Stimulated activated CD4-positive, alpha-beta T cell treated with anti-CD3 and anti-CD28 coated beads, Interleukin-2, amount 100 ng/mL, for 4 hours (primary cell): ENCODE measurements at regions not wholly inside any gene's neighbourhood (a gene's known extent, or its start where the extent isn't known, plus 50 kb on each side); places are given as distances from the start of the nearest gene placed in this dataset.

ENCODE experiments used
- DNase-seq: peaks from one replicate; pipeline ENCODE4 v3.0.0-alpha.2; 2020; ENCODE audit warnings: low read depth

DNA sequence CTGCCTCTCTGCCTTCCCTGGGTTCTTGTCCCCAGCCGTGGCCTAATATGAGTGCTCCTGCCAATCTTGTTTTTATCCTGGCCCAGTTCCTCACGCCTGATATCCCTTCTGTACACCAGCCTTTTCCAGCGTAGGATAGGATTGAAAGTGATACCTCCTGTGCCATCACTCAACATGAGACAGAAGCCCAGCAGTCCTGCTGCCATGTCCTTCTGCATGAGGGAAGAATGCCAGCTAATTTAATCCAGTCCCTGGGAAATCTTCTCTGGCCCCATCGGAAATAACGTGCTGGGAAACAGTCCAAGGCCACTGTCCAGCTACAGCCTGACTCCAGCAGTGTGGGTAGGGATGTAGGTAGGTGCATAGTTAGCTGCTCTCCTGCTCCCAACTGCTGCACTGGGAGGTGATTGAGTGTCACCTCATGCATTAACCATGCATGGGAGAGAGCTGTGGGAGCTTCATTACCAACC, 92.0 kb upstream of the TPM1 start:
- no peak for DNase-seq

DNA sequence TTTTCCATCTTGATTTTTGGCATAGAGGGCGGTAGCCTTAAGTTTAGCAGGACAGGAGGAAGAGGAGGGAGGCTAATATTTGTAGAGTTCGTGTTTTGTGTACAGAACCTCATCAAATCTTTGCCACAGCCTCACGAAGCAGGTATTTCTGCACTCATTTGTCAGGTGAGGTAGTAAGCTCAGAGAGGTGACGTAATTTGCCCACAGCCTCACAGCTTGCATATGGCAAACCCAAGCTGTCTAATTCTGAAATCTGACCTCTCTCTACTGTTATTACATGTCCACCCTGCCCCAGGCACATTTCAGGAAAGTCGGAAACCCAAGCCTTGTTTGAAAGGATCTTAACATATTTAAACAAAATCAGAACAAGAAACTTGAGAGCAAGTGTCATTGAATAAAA, 91.1 kb upstream of the TPM1 start:
- no peak for DNase-seq

DNA sequence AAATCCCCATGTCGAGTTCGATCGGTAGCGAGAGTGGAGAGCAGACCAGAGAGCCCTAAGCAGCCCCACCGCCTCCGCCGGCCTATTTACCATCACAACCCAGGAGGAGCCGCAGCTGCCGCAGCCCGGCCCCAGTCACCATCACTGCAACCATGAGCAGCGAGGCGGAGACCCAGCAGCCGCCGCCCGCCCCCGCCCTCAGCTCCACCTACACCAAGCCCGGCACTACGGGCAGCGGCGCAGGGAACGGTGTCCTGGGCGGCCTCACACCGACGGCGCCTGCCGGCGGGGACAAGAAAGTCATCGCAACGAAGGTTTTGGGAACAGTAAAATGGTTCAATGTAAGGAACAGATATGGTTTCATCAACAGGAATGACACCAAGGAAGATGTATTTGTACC, 89.5 kb upstream of the TPM1 start:
- DNase-seq: no peak

DNA sequence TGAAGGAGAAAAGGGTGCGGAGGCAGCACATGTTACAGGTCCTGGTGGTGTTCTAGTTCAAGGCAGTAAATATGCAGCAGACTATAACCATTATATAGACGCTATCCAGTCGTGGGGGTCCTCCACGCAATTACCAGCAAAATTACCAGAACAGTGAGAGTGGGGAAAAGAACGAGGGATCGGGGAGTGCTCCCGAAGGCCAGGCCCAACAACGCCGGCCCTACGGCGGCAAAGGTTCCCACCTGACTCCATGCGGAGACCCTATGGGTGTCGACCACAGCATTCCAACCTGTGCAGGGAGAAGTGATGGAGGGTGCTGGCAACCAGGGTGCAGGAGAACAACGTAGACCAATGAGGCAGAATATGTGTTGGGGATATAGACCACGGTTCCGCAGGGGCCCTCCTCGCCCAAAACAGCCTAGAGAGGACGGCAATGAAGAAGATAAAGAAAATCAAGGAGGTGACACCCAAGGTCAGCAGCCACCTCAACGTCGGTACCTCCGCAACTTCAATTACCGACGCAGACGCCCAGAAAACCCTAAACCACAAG, 89.0 kb upstream of the TPM1 start:
- no peak for DNase-seq

DNA sequence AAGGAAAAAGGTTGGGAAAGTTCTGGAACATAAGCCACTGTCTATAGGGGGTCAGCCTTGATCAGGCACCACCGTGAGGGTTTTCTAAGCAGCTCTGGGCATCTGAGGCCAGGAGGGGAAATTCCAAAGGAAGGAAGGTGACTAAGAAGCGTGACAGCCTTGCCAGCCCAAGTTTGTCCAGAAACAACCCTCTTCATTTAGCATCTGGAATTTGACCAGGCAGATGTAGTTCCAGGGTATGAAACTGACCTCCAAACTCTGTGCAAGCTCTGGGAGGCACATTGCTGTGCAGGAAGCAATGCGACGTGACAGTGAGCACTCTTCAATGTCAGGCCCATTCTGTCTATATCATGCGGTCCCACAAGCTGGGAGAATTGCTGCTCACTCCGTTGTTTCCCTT, 85.4 kb upstream of the TPM1 start:
- DNase-seq: no peak

DNA sequence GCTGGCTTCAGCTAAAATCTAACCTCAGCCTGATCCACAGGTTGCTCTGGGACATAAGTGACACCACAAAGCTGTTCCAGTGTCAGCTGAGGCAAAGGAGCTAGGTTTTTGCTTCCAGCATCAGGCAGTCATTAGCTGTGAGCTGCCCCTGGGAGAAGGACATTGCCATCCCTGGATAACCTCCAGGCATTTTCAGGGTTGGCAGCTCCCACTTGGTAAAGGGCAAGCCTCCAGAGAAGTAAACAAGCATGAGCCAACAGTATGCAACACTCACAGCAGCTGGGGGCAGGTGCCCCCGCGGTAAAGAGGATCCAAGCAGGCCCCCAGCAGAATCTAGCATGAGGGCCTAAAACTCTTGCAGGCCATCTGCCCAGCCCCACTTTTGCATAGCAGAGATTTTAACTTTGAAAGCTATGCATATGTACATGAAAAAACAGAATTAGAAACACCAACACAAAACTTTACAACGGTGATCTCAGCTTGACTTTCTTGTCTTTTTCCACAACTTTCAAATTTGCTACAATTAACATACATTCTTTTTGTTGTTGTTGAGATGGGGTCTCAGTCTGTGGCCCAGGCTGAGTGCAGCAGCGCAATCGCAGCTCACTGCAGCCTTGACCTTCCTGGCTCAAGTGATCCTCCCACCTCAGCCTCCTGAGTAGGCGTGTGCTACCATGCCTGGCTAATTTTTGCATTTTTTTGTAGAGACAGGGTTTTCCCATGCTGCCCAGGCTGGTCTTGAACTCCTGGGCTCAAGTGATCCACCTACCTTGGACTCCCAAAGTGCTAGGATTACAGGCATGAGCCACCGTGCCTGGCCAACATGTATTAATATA, 83.8 kb upstream of the TPM1 start:
- no peak for DNase-seq

DNA sequence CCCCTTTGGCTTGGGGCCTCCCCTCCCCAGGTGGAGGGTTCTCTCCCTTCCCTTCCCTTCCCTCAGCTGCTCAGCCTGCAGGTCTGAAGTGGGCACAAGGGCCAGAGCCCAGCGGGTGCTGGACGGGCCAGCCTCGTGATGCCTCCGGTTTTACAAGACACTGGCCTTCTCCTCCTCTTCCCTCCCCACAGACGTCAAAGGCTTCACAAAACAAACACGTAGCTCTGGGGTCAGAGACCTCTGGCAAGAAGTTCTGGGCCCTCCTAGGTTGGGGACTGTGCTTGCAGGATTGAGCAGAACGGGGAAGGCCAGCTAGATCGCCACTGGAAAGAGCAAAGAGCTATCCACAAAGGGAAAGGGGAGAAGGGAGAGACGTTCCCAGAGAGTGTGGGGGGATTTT, 81.4 kb upstream of the TPM1 start:
- no peak for DNase-seq

DNA sequence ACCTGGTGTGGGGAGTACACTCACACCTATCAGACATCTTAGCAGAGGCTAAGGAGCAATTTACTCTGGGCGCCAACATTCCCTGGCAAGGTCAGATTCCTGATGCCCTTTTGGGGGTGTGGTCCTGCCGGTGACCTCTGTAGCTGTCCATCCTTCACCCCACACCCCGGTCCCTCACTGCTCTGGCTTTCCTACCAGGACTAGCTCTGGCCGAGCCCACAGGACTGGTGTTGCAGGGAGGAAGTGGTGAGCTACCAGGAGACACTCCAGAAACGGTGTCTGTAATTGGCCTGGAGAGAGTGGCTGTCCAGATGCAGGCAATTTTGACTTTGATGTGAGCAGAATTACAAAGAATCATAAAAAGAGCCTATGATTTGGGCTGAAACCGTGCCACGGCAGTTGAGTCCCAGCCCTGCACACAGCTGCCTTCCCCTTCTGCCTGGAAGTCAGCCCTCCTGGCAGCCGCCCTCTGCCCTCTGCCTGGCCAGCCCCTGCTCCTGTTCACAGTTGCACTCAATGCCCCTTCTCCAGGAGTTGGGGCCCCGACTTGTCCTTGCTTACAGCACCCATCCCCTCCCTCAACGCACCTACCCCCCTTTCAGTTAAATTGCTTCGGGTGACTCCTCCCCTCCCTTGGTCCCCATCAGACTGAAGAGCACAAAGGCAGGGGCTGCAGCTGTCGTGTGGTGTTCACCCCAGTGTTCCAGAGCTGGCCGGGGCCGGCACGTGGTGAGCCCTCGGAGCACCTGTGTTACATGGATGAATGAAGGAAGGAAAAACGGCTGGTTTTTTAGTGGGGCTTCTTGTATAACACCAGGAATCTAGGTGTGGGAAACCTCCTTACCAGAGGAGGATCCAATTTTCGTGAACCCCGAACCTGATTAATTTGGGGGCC, 80.2 kb upstream of the TPM1 start:
- no peak for DNase-seq

DNA sequence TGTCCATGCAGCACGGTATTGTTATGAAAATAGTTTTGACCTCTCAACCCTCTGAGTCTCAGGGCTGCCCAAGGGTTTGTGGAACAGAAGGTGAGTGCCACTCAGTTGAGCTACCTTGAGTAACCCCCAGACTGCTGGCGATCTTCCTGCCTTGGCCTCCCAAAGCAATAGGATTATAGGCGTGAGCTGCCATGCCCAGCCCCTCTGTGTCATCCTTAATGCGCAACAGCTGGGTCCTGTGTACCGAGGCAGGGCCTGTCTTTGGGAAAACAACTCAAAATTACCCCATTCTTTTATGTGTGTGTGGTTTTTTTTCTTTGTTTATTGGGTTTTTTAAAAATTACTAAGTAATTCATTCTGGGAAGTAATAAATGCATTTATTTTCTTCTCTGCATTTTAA, 78.3 kb upstream of the TPM1 start:
- DNase-seq: no peak

DNA sequence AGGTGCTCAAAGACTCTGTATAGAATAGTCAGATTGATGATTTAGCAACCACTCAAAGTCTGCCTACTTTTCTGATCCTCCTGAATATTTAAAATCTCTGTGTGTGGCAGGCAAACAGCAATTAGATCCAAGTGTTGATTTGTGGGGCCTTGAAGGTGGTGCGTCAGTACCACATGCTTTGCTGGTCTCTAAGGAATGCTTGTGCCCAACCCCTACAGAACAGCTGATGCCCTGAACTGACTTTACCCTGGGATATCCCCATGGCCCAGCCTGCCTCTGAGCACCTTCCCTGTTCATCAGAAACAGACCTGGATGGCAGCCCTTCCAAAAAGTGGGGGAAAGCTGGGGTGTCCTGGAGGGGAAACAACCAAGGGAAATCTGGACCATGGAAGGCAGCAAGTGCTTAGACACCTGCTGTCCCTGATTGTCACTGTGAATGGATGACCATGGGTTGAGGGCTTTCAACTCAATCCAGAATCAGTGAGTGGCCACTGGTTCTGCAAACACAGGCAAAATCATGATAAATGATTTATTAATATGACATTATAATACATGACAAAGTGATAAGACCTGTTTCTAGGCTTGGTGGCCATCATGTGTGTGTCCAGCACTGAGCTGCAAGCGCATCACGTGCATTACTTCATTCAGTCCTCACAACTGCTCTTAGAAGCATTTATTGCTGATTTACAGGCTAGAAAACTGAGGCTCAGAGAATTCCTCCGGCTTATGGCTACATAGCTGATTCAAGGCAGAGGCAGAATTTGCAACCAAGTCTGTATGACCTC, 76.1 kb upstream of the TPM1 start:
- no peak for DNase-seq

DNA sequence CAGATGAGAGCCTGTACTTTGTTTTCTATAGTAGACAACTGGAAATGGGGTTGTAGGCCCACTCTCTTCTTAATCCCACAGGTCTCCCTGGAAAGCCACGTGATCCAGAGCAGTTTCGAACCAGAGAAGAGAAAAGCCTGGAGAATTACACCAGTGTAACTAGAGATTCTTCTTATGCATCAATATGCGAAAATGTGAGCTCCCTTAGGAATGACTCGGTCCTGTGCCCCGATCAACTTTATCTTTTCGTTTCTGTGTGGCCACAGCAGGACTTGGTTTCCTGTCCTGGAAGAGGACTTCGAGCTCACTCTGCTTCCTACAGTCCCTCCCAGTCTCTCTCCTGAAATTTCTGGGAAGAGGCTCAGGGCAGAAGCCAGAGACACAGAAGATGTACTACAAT, 73.8 kb upstream of the TPM1 start:
- DNase-seq: no peak

DNA sequence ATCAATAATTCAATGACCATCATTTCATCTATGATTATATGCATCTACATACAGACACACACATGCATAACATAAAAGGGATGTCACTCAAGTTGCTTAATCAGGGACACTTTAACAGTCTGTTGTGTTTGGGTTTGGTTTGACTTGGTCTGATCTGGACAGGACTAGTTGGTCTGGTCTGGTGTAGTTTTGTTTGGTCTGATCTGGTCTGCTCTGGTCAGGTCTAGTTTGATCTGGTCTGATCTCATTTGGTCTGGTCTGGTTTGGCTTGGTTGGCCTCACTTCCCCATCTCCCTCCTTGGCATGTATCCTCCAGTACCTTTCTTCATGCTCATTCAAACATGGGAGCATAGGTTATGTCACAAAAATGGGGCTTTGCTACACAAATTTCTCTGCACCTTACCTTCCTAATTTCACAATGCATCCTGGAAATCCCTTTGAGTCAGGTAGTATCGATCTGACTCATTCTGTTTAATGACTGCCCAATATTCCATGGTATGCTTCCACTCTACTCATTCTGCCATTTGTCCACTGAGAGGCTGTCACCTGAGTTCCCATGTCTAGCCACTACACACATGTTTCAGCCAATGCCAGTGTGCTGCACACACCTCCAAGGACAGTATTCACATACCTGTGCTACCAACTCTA, 73.0 kb upstream of the TPM1 start:
- DNase-seq: no peak

DNA sequence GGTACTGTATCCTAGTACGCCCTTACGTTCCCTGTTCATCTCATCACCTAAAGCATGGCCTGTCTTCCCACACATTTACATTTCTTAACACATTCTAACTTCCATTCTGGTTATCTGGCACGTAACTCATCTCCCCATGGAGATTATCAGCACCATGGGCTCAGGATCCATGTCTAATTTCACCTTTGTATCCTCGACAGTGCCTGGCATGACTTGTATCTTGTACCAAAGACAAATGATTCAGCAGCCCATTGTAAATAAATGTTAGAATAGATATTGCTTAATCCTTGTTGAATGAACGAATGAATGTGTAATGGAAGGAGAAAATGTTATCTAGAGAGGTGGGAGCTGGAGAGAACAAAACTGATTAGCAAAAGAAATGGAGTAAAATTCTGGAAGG, 69.7 kb upstream of the TPM1 start:
- DNase-seq: no peak

DNA sequence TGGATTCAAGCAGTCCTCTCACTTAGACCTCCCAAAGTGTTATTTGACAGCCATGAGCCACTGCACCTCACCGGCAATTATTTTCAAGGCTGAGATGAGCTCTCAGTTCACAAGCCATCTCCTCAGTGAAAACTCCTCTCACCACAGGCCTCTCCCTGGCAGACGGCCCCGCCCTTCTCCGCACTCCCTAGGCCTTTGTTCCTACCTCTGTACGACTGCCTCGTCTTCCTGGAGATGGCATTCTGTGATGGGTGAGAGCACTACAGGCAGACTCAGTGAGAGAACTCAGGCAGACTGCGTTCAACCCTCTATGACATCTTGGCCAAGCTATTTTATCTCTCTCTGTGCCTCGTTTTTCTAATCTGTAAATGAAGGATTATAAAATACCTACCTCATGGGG, 67.0 kb upstream of the TPM1 start:
- no peak for DNase-seq

DNA sequence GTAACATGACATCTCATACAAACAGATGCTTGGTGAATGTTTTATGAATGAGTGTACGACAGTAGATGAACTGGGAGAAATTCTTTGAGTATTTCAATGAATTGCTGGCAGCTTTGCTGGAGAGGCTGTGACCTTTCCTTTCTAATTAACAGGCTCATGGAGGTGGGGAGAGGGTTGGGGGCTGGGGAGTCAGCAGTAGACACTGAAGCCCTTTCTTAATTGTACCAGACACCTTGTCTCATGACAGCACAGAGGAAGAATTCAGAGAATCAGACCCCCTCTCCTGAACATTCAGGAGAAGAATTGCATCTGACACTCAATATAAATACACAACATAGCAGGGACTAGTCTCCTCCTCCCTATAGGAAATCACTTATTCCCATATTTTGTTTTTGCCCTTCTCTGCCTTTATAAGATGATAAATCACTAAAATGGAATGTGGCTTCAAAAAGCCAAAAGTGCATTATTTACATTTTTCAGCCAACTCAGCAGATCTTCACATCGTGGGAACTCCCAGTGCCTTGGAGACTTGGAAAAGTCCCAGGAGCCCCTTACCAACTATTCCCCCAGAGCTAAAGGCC, 66.2 kb upstream of the TPM1 start:
- no peak for DNase-seq

DNA sequence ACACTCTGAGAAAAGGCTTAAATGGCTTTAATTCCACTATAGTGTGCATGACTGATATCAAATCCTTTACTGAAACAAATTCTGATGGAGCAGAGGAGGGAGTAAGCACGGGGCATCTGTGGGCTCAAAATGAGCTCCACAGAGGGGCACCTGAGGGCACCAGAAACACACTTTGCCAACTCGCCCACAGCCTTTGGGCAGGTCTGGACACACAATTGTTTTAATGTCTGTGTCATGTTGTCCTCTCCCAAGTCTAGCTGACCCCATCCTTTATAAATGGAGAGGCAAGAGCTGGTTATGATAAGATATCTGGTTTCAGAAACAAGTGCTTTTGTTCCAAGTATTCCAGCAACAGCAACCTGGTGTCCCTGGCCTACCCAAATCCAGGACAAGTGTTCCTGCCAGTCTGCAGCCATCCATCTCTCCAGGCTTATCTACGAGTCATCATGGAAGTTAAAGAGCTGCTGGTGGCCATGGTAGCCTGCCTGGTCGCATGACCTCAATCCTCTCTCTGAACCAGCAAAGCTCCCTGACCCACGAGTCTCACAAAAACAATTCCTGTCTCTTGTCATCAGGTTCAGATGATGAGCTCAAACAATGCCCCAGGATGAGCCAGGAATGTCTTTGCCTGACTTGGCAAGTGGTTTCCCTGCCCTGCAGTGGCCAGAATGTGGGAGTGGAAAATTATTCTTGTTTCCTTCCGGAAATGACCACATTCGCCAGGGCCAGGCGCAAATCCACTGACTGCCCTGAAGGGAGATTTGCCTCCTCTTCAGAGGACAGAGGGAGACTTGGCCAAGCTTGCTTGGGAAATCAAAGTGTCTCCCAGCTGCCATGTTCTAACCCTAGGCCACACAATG, 64.4 kb upstream of the TPM1 start:
- DNase-seq: no peak

DNA sequence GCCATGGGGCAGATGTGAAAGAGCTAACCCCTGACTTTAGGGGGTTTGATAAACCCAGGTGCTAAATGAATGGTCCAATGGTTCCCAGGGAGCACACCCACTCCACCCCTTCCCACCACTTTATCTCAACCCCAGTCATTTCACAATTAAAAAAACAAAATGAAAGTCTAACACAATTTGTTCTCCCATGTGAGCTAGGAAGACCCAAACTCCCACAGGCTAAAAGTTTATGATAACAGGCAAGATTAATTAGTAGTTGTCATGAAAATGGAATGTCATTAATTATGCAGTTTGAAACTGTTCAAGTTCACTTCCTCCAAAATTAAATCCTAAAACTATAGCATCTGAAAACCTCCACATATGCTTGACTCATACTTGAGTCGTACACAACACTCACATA, 63.3 kb upstream of the TPM1 start:
- no peak for DNase-seq

DNA sequence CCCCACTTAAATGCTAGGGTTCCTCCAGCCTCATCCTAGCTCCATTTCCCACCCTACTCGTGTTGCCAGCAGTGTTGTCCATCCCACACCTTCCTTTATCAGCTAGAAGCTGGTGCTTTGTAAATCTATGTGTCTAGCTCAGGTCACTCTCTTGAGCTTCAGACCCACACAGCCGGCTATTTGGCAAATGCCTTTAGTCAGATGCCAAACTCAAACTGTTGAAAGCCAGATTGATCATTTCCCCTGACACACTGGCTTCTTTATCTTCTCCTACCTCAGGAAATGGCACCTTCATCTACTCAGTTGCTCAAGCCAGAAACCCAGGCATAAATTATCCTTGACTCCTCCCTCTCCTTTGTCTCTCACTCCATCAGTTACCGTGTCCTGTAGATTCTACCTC, 61.5 kb upstream of the TPM1 start:
- DNase-seq: no peak

DNA sequence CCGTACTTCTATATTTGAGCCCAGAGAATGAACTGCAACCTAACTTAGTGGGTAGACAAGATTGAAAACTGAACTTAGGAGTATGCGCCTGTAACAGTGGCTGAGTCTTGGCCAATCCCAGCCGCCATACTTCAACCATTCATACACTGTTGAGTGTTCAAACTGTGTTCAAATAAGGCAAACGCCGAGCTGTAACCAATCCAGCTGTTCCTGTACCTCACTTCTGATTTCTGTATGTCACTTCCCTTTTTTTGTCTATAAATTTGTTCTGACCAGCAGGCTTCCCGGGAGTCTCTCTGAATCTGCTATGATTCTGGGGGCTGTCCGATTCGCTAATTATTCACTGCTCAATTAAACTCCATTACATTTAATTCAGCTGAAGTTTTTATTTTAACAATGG, 58.6 kb upstream of the TPM1 start:
- no peak for DNase-seq

DNA sequence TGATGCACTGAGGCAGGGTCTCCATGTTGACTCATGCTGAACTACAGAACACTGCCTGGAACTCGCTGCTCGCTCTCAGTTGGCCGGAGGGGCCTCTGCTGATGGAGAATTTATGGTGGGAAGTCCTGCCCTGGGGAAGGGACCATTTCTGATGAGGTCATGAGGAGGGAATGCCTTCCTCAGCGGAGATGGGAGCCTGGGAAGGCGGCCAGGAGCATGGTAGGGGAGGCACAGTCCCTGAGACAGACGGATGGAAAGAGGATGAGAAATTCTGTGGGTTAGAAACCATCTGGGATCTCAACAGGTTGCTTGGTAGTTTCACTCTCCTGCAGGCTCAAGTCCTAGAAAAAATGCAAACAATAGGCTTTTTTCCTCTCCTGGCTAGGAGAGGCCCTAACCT, 56.8 kb upstream of the TPM1 start:
- DNase-seq: no peak
